SK-N-SH treated with all-trans-retinoic acid at 6 μM for 48 hours (cell line): ENCODE measurements at regions not wholly inside any gene's neighbourhood (a gene's known extent, or its start where the extent isn't known, plus 50 kb on each side); places are given as distances from the start of the nearest gene placed in this dataset.

Experiments
- ATAC-seq: fragments of 200-7000 bp; cut with Tn5 transposase; 3 replicates; pipeline ENCODE4 v1.9.1; 2020; ENCODE audit warnings: mild to moderate bottlenecking, moderate library complexity
- ARNTL ChIP-seq: fragments of 450-650 bp; formaldehyde crosslinking; IDR thresholded peaks from 2 replicates; pipeline ENCODE4 v1.5.0; 2020; ENCODE audit warnings: low read depth, mild to moderate bottlenecking, moderate library complexity, borderline replicate concordance
- BACH2 ChIP-seq: fragments of 250-450 bp; sonication (Bioruptor Pico); IDR thresholded peaks from 2 replicates; pipeline ENCODE4 v1.9.0; 2021; ENCODE audit warnings: mild to moderate bottlenecking, borderline replicate concordance
- CSDC2 ChIP-seq: fragments of 250-450 bp; sonication (Bioruptor Pico); IDR thresholded peaks from 2 replicates; pipeline ENCODE4 v1.5.0; 2020; ENCODE audit warnings: mild to moderate bottlenecking, moderate library complexity
- ESRRG ChIP-seq: fragments of 250-450 bp; sonication (Bioruptor Pico); IDR thresholded peaks from 2 replicates; pipeline ENCODE4 v1.6.1; 2021; ENCODE audit warnings: mild to moderate bottlenecking
- GLIS3 ChIP-seq: fragments of 250-450 bp; sonication (Bioruptor Pico); IDR thresholded peaks from 2 replicates; pipeline ENCODE4 v1.5.0; 2020; ENCODE audit warnings: mild to moderate bottlenecking, moderate library complexity
- ISL1 ChIP-seq: fragments of 250-450 bp; sonication (Bioruptor Pico); IDR thresholded peaks from 2 replicates; pipeline ENCODE4 v2.1.2; 2022; ENCODE audit warnings: mild to moderate bottlenecking, moderate library complexity
- OSR1 ChIP-seq: fragments of 250-450 bp; sonication (Bioruptor Pico); IDR thresholded peaks from 2 replicates; pipeline ENCODE4 v1.8.0; 2022; ENCODE audit warnings: moderate library complexity, mild to moderate bottlenecking, inconsistent platforms
- RARB ChIP-seq: fragments of 250-450 bp; sonication (Bioruptor Pico); IDR thresholded peaks from 2 replicates; pipeline ENCODE4 v1.8.0; 2021; ENCODE audit warnings: mild to moderate bottlenecking, moderate library complexity
- TOX ChIP-seq: fragments of 250-450 bp; sonication (Bioruptor Pico); IDR thresholded peaks from 2 replicates; pipeline ENCODE4 v1.8.0; 2021; ENCODE audit warnings: mild to moderate bottlenecking, moderate library complexity, borderline replicate concordance
- ZC3H10 ChIP-seq: fragments of 250-450 bp; sonication (Bioruptor Pico); IDR thresholded peaks from 2 replicates; pipeline ENCODE4 v1.5.1; 2021; ENCODE audit warnings: mild to moderate bottlenecking, moderate library complexity
- ZFP3 ChIP-seq: fragments of 250-450 bp; sonication (Bioruptor Pico); IDR thresholded peaks from 2 replicates; pipeline ENCODE4 v1.5.0; 2020; ENCODE audit warnings: mild to moderate bottlenecking, moderate library complexity
- ZFP30 ChIP-seq: fragments of 450-650 bp; formaldehyde crosslinking; IDR thresholded peaks from 2 replicates; pipeline ENCODE4 v1.5.0; 2022; ENCODE audit warnings: mild to moderate bottlenecking, moderate library complexity
- ZNF565 ChIP-seq: fragments of 450-650 bp; formaldehyde crosslinking; conservative IDR thresholded peaks from 2 replicates; pipeline ENCODE4 v1.5.0; 2020; ENCODE audit warnings: low read depth, mild to moderate bottlenecking, moderate library complexity
- ZNF70 ChIP-seq: fragments of 450-650 bp; formaldehyde crosslinking; IDR thresholded peaks from 2 replicates; pipeline ENCODE4 v1.5.0; 2020; ENCODE audit warnings: mild to moderate bottlenecking, moderate library complexity
- ZNF8 ChIP-seq: fragments of 450-650 bp; formaldehyde crosslinking; IDR thresholded peaks from 2 replicates; pipeline ENCODE4 v1.5.0; 2020; ENCODE audit warnings: mild to moderate bottlenecking, moderate library complexity
- TF ChIP-seq, protein P1 (sequence below): fragments of 250-450 bp; sonication (Bioruptor Pico); IDR thresholded peaks from 2 replicates; pipeline ENCODE4 v1.5.0; 2020; ENCODE audit warnings: mild to moderate bottlenecking, moderate library complexity
- TF ChIP-seq, protein P2 (sequence below): fragments of 250-450 bp; sonication (Bioruptor Pico); IDR thresholded peaks from 2 replicates; pipeline ENCODE4 v1.8.0; 2021; ENCODE audit warnings: low read depth, mild to moderate bottlenecking, moderate library complexity, borderline replicate concordance
- TF ChIP-seq, protein P3 (sequence below): fragments of 250-450 bp; sonication (Bioruptor Pico); IDR thresholded peaks from 2 replicates; pipeline ENCODE4 v1.5.1; 2020; ENCODE audit warnings: low read depth, mild to moderate bottlenecking, moderate library complexity
- TF ChIP-seq, protein P4 (sequence below): fragments of 250-450 bp; sonication (Bioruptor Pico); IDR thresholded peaks from 2 replicates; pipeline ENCODE4 v1.8.0; 2020; ENCODE audit warnings: mild to moderate bottlenecking, moderate library complexity, borderline replicate concordance
- TF ChIP-seq, protein P5 (sequence below): fragments of 250-450 bp; sonication (Bioruptor Pico); IDR thresholded peaks from 2 replicates; pipeline ENCODE4 v1.5.1; 2021; ENCODE audit warnings: mild to moderate bottlenecking, moderate library complexity

DNA sequence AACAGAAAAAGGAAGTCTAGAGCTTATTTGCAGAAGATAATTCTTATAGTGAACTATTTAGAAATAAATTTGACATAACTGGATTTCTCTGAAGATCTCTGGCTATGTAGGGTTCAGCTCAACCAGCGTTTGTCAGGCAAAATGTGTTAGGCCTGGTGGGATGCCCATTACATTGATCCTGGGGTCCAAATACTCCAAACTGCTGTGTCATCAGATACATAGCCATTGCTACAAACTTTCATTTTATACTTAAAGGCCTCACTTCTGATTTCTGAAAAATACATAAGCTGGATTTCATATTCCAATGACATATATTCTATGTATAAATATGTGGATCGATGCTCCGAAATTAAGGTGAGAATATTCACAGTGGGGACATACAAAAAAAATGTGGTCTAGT, 1958.9 kb upstream of the TENM3 start:
- no peak for TF ChIP-seq ZNF565 (CRISPR knock-in tag)
- ATAC-seq: no peak

DNA sequence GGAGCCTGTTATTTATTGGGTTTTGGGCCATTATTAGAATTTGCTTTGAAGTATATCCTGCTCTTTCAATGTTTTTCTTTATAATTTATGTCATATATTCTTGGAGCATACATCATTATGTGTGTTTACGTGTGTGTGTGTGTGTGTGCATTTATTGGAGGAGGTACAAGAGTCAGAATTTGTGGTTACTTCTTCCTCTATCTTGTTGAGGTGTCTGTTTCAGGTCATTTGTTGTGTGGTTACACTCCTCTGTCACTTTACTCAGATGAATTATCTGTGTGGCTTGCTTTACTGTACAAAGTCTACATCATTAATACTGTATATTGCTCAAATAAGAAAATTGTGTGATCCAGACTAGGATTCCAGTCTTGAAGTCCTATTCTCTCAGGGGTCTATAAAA, 1957.4 kb upstream of the TENM3 start:
- ATAC-seq: no peak
- no peak for TF ChIP-seq CSDC2 (CRISPR knock-in tag)
- no peak for TF ChIP-seq RARB (CRISPR knock-in tag)
- no peak for TF ChIP-seq ESRRG (CRISPR knock-in tag)
- TF ChIP-seq, protein P1, sequence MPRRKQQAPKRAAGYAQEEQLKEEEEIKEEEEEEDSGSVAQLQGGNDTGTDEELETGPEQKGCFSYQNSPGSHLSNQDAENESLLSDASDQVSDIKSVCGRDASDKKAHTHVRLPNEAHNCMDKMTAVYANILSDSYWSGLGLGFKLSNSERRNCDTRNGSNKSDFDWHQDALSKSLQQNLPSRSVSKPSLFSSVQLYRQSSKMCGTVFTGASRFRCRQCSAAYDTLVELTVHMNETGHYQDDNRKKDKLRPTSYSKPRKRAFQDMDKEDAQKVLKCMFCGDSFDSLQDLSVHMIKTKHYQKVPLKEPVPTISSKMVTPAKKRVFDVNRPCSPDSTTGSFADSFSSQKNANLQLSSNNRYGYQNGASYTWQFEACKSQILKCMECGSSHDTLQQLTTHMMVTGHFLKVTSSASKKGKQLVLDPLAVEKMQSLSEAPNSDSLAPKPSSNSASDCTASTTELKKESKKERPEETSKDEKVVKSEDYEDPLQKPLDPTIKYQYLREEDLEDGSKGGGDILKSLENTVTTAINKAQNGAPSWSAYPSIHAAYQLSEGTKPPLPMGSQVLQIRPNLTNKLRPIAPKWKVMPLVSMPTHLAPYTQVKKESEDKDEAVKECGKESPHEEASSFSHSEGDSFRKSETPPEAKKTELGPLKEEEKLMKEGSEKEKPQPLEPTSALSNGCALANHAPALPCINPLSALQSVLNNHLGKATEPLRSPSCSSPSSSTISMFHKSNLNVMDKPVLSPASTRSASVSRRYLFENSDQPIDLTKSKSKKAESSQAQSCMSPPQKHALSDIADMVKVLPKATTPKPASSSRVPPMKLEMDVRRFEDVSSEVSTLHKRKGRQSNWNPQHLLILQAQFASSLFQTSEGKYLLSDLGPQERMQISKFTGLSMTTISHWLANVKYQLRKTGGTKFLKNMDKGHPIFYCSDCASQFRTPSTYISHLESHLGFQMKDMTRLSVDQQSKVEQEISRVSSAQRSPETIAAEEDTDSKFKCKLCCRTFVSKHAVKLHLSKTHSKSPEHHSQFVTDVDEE (CRISPR knock-in tag): no peak
- no peak for TF ChIP-seq ZFP3 (CRISPR knock-in tag)
- TF ChIP-seq BACH2 (CRISPR knock-in tag): no peak
- TF ChIP-seq ZC3H10 (CRISPR knock-in tag): no peak
- TF ChIP-seq, protein P2, sequence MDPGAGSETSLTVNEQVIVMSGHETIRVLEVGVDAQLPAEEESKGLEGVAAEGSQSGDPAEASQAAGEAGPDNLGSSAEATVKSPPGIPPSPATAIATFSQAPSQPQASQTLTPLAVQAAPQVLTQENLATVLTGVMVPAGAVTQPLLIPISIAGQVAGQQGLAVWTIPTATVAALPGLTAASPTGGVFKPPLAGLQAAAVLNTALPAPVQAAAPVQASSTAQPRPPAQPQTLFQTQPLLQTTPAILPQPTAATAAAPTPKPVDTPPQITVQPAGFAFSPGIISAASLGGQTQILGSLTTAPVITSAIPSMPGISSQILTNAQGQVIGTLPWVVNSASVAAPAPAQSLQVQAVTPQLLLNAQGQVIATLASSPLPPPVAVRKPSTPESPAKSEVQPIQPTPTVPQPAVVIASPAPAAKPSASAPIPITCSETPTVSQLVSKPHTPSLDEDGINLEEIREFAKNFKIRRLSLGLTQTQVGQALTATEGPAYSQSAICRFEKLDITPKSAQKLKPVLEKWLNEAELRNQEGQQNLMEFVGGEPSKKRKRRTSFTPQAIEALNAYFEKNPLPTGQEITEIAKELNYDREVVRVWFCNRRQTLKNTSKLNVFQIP (CRISPR knock-in tag): no peak
- TF ChIP-seq, protein P3, sequence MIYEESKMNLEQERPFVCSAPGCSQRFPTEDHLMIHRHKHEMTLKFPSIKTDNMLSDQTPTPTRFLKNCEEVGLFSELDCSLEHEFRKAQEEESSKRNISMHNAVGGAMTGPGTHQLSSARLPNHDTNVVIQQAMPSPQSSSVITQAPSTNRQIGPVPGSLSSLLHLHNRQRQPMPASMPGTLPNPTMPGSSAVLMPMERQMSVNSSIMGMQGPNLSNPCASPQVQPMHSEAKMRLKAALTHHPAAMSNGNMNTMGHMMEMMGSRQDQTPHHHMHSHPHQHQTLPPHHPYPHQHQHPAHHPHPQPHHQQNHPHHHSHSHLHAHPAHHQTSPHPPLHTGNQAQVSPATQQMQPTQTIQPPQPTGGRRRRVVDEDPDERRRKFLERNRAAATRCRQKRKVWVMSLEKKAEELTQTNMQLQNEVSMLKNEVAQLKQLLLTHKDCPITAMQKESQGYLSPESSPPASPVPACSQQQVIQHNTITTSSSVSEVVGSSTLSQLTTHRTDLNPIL: no peak
- no peak for TF ChIP-seq ISL1 (CRISPR knock-in tag)
- TF ChIP-seq, protein P4, sequence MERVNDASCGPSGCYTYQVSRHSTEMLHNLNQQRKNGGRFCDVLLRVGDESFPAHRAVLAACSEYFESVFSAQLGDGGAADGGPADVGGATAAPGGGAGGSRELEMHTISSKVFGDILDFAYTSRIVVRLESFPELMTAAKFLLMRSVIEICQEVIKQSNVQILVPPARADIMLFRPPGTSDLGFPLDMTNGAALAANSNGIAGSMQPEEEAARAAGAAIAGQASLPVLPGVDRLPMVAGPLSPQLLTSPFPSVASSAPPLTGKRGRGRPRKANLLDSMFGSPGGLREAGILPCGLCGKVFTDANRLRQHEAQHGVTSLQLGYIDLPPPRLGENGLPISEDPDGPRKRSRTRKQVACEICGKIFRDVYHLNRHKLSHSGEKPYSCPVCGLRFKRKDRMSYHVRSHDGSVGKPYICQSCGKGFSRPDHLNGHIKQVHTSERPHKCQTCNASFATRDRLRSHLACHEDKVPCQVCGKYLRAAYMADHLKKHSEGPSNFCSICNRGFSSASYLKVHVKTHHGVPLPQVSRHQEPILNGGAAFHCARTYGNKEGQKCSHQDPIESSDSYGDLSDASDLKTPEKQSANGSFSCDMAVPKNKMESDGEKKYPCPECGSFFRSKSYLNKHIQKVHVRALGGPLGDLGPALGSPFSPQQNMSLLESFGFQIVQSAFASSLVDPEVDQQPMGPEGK (CRISPR knock-in tag): no peak
- no peak for TF ChIP-seq OSR1
- no peak for TF ChIP-seq ZFP30 (CRISPR knock-in tag)
- no peak for TF ChIP-seq ZNF70 (CRISPR knock-in tag)
- TF ChIP-seq ARNTL (CRISPR knock-in tag): no peak
- no peak for TF ChIP-seq TOX (CRISPR knock-in tag)
- TF ChIP-seq ZNF8 (CRISPR knock-in tag): no peak

DNA sequence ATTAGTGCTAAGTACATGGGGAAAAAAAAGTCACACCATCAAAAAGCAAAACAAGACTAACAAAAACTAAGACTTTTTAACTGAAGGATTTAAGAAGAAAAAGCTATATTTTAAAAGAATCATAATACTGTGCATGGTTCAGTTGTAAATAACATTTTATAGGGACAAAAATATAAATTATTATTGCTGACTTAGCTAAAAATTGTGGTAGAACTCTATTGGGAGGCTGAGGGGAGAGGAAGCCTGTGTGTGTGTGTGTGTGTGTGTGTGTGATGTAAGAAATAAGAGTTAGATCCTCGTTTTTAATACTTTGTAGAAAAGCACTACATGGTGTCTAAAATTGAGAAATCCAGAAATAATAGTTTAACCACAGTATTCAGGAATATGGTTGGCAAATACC, 1950.9 kb upstream of the TENM3 start:
- TF ChIP-seq, protein P2 (CRISPR knock-in tag): no peak
- TF ChIP-seq, protein P1 (CRISPR knock-in tag): no peak
- TF ChIP-seq ISL1 (CRISPR knock-in tag) (no peak), ZNF565 (CRISPR knock-in tag) (no peak), ESRRG (CRISPR knock-in tag) (no peak), GLIS3 (CRISPR knock-in tag) (no peak), OSR1 (no peak), ZNF70 (CRISPR knock-in tag) (no peak)
- TF ChIP-seq, protein P5, sequence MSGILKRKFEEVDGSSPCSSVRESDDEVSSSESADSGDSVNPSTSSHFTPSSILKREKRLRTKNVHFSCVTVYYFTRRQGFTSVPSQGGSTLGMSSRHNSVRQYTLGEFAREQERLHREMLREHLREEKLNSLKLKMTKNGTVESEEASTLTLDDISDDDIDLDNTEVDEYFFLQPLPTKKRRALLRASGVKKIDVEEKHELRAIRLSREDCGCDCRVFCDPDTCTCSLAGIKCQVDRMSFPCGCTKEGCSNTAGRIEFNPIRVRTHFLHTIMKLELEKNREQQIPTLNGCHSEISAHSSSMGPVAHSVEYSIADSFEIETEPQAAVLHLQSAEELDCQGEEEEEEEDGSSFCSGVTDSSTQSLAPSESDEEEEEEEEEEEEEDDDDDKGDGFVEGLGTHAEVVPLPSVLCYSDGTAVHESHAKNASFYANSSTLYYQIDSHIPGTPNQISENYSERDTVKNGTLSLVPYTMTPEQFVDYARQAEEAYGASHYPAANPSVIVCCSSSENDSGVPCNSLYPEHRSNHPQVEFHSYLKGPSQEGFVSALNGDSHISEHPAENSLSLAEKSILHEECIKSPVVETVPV: no peak
- TF ChIP-seq, protein P4 (CRISPR knock-in tag): no peak
- no peak for ATAC-seq
